Large intestine (tissue), 3 donors: ENCODE measurements at regions not wholly inside any gene's neighbourhood (a gene's known extent, or its start where the extent isn't known, plus 50 kb on each side); places are given as distances from the start of the nearest gene placed in this dataset.

Source experiments
- DNase-seq, 2 donors: peaks; one replicate each; pipeline versions ENCODE4 v3.0.0 to v3.0.0-alpha.2; 2013
- H3K27ac ChIP-seq: one replicate; pipeline ENCODE4 v1.5.1; 2013; ENCODE audit warnings: low read length
- H3K27me3 ChIP-seq: 2 replicates; pipeline ENCODE4 v1.6.1; 2013; ENCODE audit warnings: low read length; ENCODE audit not compliant: control insufficient read depth, insufficient read depth
- H3K36me3 ChIP-seq: 2 replicates; pipeline ENCODE4 v1.6.1; 2013; ENCODE audit warnings: low read length; ENCODE audit not compliant: control insufficient read depth, insufficient read depth
- H3K4me1 ChIP-seq: one replicate; pipeline ENCODE4 v1.6.1; 2013; ENCODE audit warnings: low read length; ENCODE audit not compliant: control insufficient read depth, insufficient read depth
- H3K4me3 ChIP-seq: one replicate; pipeline ENCODE4 v1.5.1; 2013; ENCODE audit warnings: low read length
- H3K9me3 ChIP-seq: one replicate; pipeline ENCODE4 v1.6.1; 2013; ENCODE audit warnings: mild to moderate bottlenecking, low read depth, low read length, moderate library complexity; ENCODE audit not compliant: control insufficient read depth
- WGBS: methylation state at CpG from one replicate; pipeline ENCODE4 v1.1.5; 2013; ENCODE audit warnings: low lambda C conversion rate; ENCODE audit not compliant: insufficient coverage; 5-methylcytosine and 5-hydroxymethylcytosine counted together

DNA sequence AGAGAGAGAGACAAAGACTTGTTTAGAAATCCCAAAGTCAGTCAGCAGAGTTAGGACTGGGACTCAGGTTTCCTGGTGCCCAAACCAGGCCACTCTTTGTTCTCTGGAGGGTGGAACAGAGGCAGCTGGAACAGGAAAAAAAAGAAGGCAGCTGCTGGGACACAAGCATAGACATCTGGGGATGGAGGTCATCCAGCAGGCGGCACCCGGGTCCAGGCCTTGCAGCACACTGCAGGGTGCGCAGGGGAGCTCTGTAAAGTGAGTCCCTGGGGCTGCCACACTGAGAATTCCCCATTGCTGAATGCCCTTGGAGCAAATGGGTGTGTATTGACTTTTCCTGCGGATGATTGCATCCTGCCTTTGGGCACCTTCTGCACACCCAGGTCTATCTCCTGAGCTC, 222.9 kb upstream of the CSF3R start:
- no peak for DNase-seq
- Histone ChIP-seq H3K27ac (no peak overlapping the region), H3K4me3 (no peak overlapping the region), H3K27me3 (peaks cover 35% of the 10 kb centered on the region), H3K4me1 (no peaks in the 10 kb centered on the region), H3K36me3 (no peaks in the 10 kb centered on the region), H3K9me3 (no peaks in the 10 kb centered on the region)
- WGBS: no CpG with 5 or more reads among the region's 4 CpGs

DNA sequence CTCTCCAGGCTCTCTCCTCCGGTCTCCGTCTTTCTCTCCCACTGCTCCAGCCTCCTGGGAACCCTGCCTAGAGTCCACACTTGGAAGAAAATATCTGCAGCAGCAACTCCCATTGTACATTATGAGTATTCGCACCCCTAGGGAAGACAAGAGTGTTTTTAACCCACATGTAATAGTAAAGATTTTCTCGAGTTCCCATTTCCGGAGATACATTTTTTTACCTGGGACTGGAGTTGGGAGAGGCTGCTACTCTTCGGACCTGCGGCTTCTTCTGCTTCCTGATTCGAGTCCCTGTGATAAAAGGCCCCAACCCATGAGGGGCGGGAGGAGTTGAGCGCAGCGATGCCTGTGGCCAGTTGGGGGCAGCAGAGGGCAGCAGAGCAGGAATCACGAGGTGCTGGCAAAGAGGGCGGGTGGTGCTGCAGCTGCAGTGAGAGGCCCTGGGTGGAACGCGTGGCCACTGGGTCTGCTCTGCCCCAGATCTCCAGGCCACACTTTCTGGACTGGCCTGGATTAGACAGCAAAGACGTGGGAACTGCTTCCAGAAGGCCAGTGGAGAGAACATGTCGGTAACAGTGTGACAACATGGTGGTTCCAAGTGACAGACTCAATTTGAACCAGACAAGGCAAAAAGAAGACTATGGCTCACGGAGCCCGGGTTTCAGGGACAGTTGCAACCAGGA, 221.0 kb upstream of the CSF3R start:
- Histone ChIP-seq H3K27me3 (peaks cover 25% of the 10 kb centered on the region), H3K36me3 (no peaks in the 10 kb centered on the region), H3K4me1 (no peaks in the 10 kb centered on the region), H3K9me3 (no peaks in the 10 kb centered on the region), H3K4me3 (no peak overlapping the region), H3K27ac (no peak overlapping the region)
- DNase-seq: peak; percentile 68 to 77
- WGBS: no CpG with 5 or more reads among the region's 19 CpGs

DNA sequence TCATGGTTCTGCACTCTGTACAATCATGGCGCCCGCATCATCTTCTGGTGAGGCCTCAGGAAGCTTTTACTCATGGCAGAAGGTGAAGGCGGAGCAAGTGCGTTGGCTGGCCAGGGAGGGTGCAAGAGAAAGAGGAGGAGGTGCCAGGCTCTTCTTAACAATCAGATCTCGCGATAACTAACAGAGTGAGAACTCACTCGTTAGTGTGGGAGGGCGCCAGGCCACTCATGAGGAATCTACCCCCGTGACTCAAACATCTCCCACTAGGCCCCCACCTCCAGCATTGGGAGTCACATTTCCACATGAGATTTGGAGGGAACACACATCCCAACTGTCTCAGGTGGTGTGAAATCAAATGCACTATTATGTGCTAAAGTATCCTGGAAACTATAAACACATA, 220.2 kb upstream of the CSF3R start:
- no CpG with 5 or more reads among the region's 9 CpGs for WGBS
- H3K27me3 ChIP-seq: peaks cover 22% of the 10 kb centered on the region
- H3K4me1 ChIP-seq: no peaks in the 10 kb centered on the region
- H3K27ac ChIP-seq: no peak overlapping the region
- H3K4me3 ChIP-seq: no peak overlapping the region
- DNase-seq: no peak
- H3K9me3 ChIP-seq: no peaks in the 10 kb centered on the region
- no peaks in the 10 kb centered on the region for H3K36me3 ChIP-seq

DNA sequence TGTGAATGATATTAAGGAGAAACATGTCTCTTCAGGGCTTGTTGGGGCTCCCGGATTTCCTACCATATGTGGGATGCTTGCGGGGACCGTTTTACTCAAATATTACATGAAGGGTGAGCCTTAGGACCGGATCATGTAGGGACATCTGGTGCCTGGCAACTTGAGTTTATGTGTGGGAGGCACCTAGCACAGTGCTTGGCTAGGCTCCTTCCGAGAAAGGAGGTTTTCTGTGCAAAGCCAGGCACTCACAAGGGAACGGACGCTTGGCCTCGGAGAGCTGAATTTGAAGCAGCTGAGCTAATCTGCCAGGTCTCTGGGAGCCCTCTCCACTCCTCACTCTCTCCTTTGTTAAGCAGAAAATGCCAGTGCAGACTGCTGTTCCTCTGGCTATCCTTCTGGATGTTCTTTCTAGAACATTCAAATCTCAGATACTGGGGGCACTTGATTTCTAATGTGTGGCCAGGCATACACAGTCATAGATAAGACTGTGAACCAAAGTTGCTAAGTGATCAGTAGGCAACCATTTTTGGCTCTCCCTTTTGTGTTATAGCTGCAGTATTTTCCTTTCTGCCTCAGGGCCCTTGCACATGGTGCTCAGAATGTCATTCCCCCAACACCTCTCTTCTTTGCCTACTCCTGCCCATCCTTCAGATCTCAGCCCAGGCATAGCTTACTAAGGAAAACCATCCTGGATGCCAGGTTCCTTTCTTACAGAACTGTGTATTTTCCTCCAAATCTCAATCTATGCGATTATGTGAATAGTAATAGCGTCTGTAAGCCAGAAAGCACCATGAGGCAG, 216.6 kb upstream of the CSF3R start:
- Histone ChIP-seq H3K9me3 (no peaks in the 10 kb centered on the region), H3K4me3 (no peak overlapping the region), H3K36me3 (no peaks in the 10 kb centered on the region), H3K27ac (no peak overlapping the region), H3K4me1 (no peaks in the 10 kb centered on the region), H3K27me3 (peaks cover 10% of the 10 kb centered on the region)
- DNase-seq: no peak
- WGBS: 0% methylated on average over 1 of the region's 10 CpGs

DNA sequence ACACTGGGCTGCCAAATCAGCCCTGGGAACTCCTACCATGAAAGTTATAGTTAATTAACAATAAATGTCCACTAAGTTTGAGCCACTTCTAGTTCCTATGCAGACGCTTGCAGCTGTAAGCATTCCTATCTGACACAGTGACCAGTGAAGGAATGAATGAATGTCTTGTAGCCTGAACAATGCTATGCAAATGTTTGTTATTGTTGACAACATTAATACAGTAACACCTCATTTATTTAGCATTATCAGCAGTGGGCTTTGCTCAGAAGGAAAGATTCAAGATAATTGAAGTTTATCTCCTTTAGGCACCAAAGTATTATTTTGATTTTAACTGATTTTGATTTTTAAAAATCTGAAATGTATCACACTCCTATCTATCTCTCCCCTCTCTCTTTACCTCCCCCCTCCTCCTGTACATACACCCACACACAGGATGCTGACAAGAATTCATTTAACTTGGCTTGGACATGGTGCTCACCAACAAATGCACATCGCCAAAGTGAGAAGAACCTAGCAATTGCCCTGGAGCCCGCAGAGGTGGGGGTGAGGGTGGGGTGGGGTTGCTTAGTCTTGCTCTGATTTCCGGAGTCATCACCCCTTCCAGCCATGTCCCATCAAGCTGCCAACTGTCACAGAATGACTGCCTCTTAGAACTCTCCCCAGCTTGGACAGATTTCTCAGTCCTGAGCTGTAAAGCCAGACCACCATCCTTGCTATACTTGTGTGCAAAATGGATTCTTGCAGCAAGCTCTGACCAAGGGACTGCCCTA, 215.3 kb upstream of the CSF3R start:
- WGBS: no CpG with 5 or more reads among the region's 4 CpGs
- Histone ChIP-seq H3K27me3 (peaks cover 7% of the 10 kb centered on the region), H3K36me3 (no peaks in the 10 kb centered on the region), H3K27ac (no peak overlapping the region), H3K4me1 (no peaks in the 10 kb centered on the region), H3K9me3 (no peaks in the 10 kb centered on the region), H3K4me3 (no peak overlapping the region)
- DNase-seq: no peak

GRCh38 chr1:36696261-36696940, 213.7 kb upstream of the CSF3R start:
- Histone ChIP-seq H3K27me3 (peaks cover 7% of the 10 kb centered on the region), H3K4me1 (no peaks in the 10 kb centered on the region), H3K4me3 (no peak overlapping the region), H3K9me3 (no peaks in the 10 kb centered on the region), H3K27ac (no peak overlapping the region), H3K36me3 (no peaks in the 10 kb centered on the region)
- DNase-seq: no peak
- no CpG with 5 or more reads among the region's 6 CpGs for WGBS

- Histone ChIP-seq H3K9me3 (no peaks in the 10 kb centered on the region), H3K4me1 (no peaks in the 10 kb centered on the region), H3K36me3 (no peaks in the 10 kb centered on the region), H3K27ac (no peak overlapping the region), H3K27me3 (no peaks in the 10 kb centered on the region), H3K4me3 (no peak overlapping the region)
- DNase-seq: no peak
- WGBS: no CpG with 5 or more reads among the region's 11 CpGs
Observed at GRCh38 chr1:36693603-36694002, 210.9 kb upstream of the CSF3R start.

DNA sequence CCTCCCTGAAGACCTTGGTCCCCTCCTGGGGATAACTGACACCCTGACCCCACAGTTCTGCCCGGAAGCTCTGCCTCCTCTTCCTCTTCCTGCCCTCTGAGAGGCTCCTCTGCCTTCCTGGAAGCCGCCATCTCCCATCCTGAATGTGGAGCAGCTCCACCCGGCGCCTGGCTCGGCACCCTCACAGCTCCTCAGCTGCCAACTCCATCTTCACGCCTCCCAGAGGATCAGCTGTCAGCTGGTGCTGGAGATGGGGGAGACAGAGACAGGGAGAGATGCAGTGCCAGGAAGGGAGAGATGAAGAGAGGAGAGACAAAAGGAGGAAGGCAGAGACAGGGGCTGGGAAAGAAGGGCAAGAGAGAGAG, 210.4 kb upstream of the CSF3R start:
- Histone ChIP-seq H3K27me3 (no peaks in the 10 kb centered on the region), H3K4me3 (no peak overlapping the region), H3K36me3 (no peaks in the 10 kb centered on the region), H3K4me1 (no peaks in the 10 kb centered on the region), H3K9me3 (no peaks in the 10 kb centered on the region), H3K27ac (no peak overlapping the region)
- no CpG with 5 or more reads among the region's 6 CpGs for WGBS
- no peak for DNase-seq

GRCh38 chr1:36692465-36693160, 209.9 kb upstream of the CSF3R start:
- DNase-seq: no peak
- Histone ChIP-seq H3K27ac (no peak overlapping the region), H3K27me3 (no peaks in the 10 kb centered on the region), H3K4me1 (no peaks in the 10 kb centered on the region), H3K4me3 (no peak overlapping the region), H3K36me3 (no peaks in the 10 kb centered on the region), H3K9me3 (no peaks in the 10 kb centered on the region)
- 60% methylated on average over 1 of the region's 10 CpGs for WGBS

- DNase-seq: no peak
- Histone ChIP-seq H3K36me3 (no peaks in the 10 kb centered on the region), H3K27me3 (peaks cover 3% of the 10 kb centered on the region), H3K4me1 (no peaks in the 10 kb centered on the region), H3K4me3 (no peak overlapping the region), H3K9me3 (no peaks in the 10 kb centered on the region), H3K27ac (no peak overlapping the region)
- WGBS: no CpG with 5 or more reads among the region's 3 CpGs
Observed at GRCh38 chr1:36691374-36691773, 208.7 kb upstream of the CSF3R start.
